NCI-H187 treated with DMSO at 0.1 percent for 48 hours (cell line): ENCODE measurements at regions not wholly inside any gene's neighbourhood (a gene's known extent, or its start where the extent isn't known, plus 50 kb on each side); places are given as distances from the start of the nearest gene placed in this dataset.
"Not testable (repeated sequence)": the region's sequence is repeated elsewhere in the genome, so short reads cannot be mapped to it uniquely, and the experiment has no call there.

Source experiments
- DNase-seq: peaks from one replicate; lab custom pipeline; 2025; lab: John Stamatoyannopoulos, UW

- DNase-seq = no peak
These were observed 385.9 kb downstream of the GLUD2 start for GRCh38 chrX:121433289-121433688.

GRCh38 chrX:121437666-121438065 lies 390.3 kb downstream of the GLUD2 start:
- DNase-seq = not testable (repeated sequence)

DNA sequence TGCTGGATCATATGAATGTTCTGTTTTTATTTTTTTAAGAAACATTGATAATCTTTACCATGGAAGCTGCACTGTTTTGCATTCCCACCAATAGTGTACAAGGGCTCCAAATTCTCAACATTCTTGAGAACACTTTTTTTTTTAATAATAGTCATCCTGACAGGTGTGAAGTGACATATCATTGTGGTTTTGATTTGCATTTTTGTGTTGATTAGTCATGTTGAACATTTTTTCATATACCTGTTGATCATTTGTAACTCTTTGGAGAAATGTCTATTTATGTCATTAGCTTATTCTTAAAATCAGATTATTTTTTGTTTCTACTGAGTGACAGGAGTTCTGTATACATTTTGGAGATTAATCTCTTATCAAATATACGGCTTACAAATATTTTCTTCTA lies 408.5 kb downstream of the GLUD2 start:
- DNase-seq = no peak

DNA sequence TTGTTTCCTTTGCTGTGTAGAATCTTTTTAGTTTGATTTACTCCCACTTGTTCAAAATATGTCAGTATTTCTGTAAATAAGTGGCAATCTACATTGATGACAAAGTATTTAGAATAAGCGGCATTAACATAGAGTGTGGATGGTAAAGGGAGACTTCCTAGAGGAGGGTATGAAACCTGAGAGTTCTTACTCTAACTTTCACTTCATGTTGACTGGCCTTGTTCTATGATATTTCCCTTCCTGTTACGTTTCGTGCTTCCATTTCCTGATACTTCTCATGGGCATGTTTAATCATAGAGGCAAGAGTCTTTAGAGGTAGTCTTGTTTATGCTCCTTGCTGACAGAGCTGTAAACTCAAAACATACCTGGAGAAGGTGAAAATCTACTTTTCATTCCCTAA lies 408.9 kb downstream of the GLUD2 start:
- no peak for DNase-seq

DNA sequence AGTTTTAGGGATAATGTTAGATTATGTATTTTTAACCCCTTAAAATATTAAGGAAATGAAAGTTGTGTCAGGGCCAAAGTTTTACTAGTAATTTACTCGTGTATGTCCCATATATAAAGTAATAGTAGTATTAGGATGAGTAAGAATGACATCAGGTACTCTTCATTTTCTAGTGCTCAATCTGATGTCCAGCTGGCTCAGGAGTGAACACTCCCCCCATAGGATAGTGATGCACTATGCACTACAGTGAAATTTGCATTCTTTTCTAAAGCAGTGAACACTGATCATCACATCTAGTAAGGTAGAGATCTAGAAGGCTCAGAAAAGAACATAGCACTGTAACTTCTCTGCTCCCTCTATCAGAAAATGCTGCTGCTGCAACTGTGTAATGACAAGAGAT lies 409.7 kb downstream of the GLUD2 start:
- DNase-seq = no peak

DNA sequence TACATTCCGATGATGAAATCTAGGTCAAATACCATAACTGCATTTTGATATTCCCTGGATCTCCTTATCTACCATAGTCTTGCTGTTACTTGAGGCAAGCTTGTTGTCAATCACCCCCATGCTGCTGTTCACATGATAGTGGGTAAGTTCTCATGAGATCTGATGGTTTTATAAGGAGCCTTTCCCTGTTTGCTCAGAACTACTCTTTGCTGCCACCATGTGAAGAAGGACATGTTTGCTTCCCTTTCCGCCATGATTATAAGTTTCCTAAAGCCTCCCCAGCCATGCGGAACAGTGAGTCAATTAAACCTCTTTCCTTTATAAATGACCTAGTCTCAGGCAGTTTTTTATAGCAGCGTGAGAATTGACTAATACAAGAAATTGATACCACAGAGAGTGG lies 432.0 kb downstream of the GLUD2 start:
- no peak for DNase-seq

DNA sequence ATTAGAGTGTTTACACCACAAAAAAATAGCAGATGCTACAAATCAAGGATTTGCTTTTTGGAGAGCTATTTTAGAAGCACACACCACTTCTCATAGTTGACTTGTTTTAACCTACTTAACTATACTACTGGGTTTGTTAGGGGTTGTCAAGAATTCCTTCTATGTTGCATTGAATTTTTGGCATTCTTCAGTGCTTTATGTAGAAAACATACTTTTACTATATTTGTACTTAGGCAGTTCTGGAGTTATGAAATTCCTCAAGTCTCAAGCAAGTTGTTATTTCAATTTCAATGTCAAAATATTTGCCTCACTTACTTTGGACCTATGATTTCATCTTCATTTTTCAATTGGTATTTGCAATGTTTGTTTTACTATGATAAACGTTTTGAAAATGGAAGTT lies 449.6 kb downstream of the GLUD2 start:
- no peak for DNase-seq

GRCh38 chrX:121504153-121504552 lies 456.7 kb downstream of the GLUD2 start:
- DNase-seq = no peak

- DNase-seq = no peak
These were observed 498.9 kb downstream of the GLUD2 start for GRCh38 chrX:121546317-121546716.

DNA sequence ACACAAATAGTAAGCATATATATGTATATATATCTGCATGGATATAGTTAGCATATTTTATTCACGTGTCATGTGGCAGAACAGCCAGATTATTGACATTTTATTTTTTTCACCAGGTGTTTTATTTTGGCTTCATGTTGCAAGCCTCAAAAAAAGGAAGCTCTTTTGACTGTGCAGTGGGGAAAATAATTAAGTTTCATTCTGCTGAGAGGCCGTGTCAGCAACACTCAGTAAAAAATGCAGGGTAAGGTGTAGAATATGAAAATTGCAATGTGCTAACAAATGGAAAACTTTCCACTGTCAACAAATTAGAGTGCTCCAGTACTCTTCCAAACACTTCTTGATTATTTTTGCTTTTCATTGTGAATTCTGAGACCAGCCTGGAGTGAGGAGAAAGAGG lies 511.5 kb downstream of the GLUD2 start:
- no peak for DNase-seq

DNA sequence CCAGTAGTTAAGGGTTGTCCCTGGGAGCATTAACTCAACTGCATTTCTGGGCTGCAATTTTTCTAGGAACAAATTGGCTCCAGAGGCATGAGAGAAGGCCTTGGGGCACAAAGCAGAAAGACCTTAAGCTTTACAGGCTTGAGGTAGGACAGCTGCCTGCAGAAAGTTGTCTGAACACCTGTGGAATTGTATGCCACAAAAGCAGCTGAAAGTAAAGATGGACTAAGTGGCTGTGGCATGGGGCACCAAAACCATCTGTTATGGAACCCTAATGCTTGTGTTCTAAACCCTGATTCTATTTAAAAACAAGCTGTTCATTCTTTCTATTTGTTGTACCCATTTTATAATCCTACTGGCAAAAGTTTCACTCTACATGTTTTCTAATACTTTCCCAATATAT lies 515.2 kb downstream of the GLUD2 start:
- no peak for DNase-seq

- DNase-seq = no peak
These were observed 522.2 kb downstream of the GLUD2 start for GRCh38 chrX:121569609-121570008.

GRCh38 chrX:121570072-121570841 lies 522.8 kb downstream of the GLUD2 start:
- DNase-seq = no peak

- DNase-seq = no peak
These were observed 523.9 kb downstream of the GLUD2 start for GRCh38 chrX:121571333-121571732.

DNA sequence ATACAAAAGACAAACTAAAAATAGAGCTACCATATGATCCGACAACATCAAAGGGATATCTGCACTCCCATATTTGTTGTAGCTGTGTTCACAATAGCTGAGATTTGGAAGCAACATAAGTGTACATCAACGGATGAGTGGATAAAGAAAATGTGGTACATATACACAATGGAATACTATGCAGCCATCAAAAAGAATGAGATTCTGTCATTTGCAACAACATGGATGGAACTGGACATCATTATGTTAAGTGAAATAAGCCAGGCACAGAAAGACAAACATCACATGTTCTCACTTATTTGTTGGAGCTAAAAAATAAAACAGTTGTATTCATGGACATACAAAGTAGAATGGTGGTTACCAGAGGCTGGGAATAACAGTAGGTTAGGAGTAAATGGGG lies 527.0 kb downstream of the GLUD2 start:
- not testable (repeated sequence) for DNase-seq

DNA sequence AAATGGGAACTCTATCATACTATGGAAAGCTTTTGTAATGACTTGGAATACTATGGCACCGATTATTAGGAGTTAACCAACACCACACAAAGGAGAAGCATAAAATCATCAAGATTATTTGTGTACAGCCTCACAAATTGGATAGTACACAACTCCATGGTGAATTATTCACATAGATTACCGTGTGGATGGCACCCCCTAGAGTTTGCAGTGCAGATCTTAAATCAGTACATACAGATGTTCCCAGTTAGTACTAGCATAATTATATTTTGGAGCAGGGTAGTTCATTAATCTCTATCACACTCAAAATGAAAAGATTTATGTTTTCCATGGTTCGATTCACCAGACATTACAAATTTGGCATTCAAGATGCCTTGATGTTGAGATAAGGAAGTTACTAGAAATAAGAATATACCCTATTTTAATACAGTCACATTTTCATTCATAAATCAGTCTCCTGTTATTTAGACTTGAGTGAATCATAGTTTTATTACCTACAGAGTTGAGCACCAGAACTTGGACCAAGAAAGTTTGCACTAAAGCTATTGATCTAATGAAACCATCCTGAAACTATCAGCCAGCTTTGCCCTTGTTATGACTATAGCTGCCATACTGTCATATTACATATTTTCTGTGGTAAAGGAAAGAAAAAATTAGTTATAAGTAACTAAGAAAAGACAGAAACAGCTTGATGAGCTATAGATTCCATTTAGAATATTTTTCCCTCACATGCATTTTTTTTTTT lies 531.8 kb downstream of the GLUD2 start:
- no peak for DNase-seq

DNA sequence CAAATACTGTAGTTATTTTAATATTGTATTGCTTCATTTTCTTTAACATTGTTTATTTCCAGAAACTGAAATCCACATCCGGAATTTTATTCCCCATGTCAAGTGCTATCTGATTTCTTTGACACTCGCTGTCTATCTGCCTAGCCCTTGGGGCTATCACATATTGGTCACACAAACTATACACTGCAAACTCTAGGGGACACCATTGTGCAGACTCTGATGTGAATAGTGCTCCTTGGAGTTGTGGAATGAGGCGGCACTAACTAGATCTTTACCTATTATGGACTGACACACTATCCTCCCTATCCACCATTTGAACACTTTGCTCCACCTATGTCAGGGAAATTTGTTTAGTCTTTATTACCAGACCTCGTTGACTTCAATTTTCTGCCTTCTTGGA lies 534.5 kb downstream of the GLUD2 start:
- DNase-seq = no peak

DNA sequence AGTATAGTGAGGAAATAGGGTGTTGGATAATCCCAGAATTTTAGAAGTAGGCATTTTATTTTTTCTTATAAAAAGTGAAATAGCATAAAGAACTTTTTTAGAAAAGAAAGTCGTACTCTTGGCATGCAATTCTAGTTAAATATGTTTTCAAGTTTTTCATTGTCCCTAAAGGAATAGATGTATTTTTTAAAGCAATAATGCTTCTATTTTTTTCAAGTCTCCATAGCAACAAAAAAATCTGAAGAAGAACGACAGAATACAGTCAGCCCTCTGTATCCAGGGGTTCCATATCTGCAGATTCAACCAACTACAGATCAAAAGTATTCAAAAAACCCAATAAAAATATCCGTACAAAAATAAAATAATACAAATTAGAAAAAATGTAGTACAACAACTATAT lies 538.2 kb downstream of the GLUD2 start:
- DNase-seq = no peak

DNA sequence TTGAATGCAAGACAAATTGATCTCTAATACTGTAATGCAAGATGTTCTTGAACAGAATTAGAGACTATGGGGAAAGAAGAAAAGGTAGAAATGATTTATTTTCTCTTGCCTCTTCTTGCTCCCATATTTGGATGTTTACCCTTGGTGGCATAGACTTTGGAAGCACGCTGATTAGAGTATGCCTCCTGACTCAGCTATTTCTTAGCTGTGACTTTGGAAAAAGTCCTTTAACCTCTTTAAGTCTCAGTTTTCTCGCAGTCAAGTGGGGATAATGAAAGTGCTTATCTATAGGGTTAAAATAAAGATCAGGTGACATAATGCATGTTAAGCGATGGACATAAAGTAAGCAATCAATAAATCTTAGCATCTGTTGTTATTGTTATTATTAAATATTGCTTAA lies 545.5 kb downstream of the GLUD2 start:
- DNase-seq = no peak

GRCh38 chrX:121598356-121598755 lies 550.9 kb downstream of the GLUD2 start:
- DNase-seq = no peak

DNA sequence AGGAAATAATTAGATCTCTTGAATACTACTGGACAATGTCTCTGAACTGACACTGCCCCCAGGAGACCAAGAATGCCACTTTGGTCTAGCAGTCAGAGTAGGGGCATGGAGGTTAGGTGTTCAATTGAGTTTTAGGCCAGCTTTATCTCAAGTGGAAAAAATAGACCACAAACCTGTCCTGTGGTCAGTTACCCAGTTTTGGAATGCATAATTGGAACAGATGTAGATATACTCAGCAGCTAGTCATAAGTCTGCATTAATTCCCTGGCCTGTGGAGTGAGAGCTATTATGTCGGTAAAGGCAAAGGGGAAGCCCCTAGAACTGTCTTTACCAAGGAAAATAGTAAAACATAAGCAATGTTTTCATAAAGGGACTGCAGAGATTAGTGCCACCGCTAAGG lies 587.7 kb downstream of the GLUD2 start:
- DNase-seq = no peak

GRCh38 chrX:121639781-121640180 lies 592.4 kb downstream of the GLUD2 start:
- no peak for DNase-seq

- DNase-seq = no peak
These were observed 594.1 kb downstream of the GLUD2 start for GRCh38 chrX:121641560-121641959.

DNA sequence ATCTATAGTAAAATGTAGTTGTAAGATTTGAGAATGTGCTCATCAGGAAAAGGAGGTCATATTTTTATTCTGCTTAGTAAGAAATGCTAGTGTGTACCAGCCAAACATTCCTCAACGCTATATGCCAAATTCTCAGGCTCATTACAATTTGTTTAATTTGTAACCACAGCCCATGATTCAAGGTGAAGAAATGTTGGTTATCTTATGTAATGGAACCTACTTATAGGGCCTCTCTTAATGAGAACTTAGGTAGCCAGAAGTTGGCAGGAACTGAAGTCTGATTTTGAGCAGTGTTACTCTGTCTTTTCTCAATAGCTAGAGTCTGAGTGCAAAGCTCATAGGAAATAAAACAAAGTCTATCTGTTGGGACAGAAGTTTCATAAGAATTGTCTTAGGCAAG lies 595.0 kb downstream of the GLUD2 start:
- DNase-seq = no peak
